Spleen (tissue), 11 donors: ENCODE measurements at regions not wholly inside any gene's neighbourhood (a gene's known extent, or its start where the extent isn't known, plus 50 kb on each side); places are given as distances from the start of the nearest gene placed in this dataset.

ENCODE experiments used
- DNase-seq: peaks from one replicate; pipeline ENCODE4 v3.0.0-alpha.2; 2020
- H3K27ac ChIP-seq, 8 donors: fragments of 200-600 bp; sonication (generic) in 7 of 8; 1 replicate in 4 of 8; 2 replicates in 4 of 8; pipeline versions ENCODE4 v1.5.0 to v1.8.0; 2016 to 2021; ENCODE audit warnings: inconsistent platforms in 4 of 8, mild to moderate bottlenecking in 4 of 8, moderate library complexity in 1 of 8
- H3K27me3 ChIP-seq, 7 donors: fragments of 200-600 bp; sonication (generic) in 6 of 7; replicated peaks in 1 of 7; 1 replicate in 4 of 7; 2 replicates in 3 of 7; pipeline versions ENCODE4 v1.5.0 to v1.8.0; 2016 to 2021; ENCODE audit warnings: inconsistent platforms in 3 of 7, mild to moderate bottlenecking in 1 of 7
- H3K36me3 ChIP-seq, 6 donors: fragments of 200-600 bp; sonication (generic) in 5 of 6; 1 replicate in 4 of 6; 2 replicates in 2 of 6; pipeline versions ENCODE4 v1.5.0 to v1.8.0; 2016 to 2021; ENCODE audit warnings: inconsistent platforms in 2 of 6
- H3K4me1 ChIP-seq, 6 donors: fragments of 200-600 bp; sonication (generic) in 5 of 6; 1 replicate in 3 of 6; 2 replicates in 3 of 6; pipeline versions ENCODE4 v1.5.0 to v1.8.0; 2016 to 2021; ENCODE audit warnings: inconsistent platforms in 3 of 6
- H3K4me3 ChIP-seq, 8 donors: fragments of 200-600 bp; sonication (generic) in 7 of 8; 1 replicate in 4 of 8; 2 replicates in 4 of 8; pipeline versions ENCODE4 v1.5.0 to v1.8.0; 2016 to 2021; ENCODE audit warnings: inconsistent platforms in 4 of 8, mild to moderate bottlenecking in 4 of 8, moderate library complexity in 2 of 8
- H3K9me3 ChIP-seq, 8 donors: fragments of 200-600 bp; sonication (generic) in 7 of 8; 1 replicate in 4 of 8; 2 replicates in 4 of 8; pipeline versions ENCODE4 v1.5.0 to v1.8.0; 2016 to 2021; ENCODE audit warnings: inconsistent platforms in 4 of 8
- CTCF ChIP-seq, 11 experiments: fragments of 200-600 bp in 7 of 11; fragments of 450-650 bp in 4 of 11; sonication (generic) in 4 of 11; IDR thresholded peaks in 8 of 11; conservative IDR thresholded peaks in 3 of 11; 1 replicate in 7 of 11; 2 replicates in 4 of 11; pipeline versions ENCODE4 v1.4.0 to v1.8.0; 2016 to 2021; ENCODE audit warnings: antibody characterized with exemption in 11 of 11, inconsistent platforms in 4 of 11, mild to moderate bottlenecking in 1 of 11
- POLR2A ChIP-seq, 3 donors: fragments of 450-650 bp; IDR thresholded peaks; one replicate each; pipeline ENCODE4 v1.5.1; 2017; ENCODE audit warnings: antibody characterized with exemption in 3 of 3, mild to moderate bottlenecking in 1 of 3
- POLR2AphosphoS5 ChIP-seq, 3 donors: sonication (generic); formaldehyde crosslinking; IDR thresholded peaks; one replicate each; pipeline ENCODE4 v1.5.1; 2017; ENCODE audit warnings: antibody characterized with exemption in 3 of 3
- whole genome bisulfite sequencing, 5 donors: extraction: QIAGEN DNeasy Blood & Tissue Kit in 3 of 5; methylation state at CpG; one replicate each; pipeline versions ENCODE4 v1.1.5 to v1.1.7; 2013 to 2018; 5-methylcytosine and 5-hydroxymethylcytosine counted together
- intact Hi-C: fragments of 100-400 bp; cut with DNase I; formaldehyde crosslinking; loops from one replicate; pipeline ENCODE4 v1.15.0; 2023; ENCODE audit warnings: low total_unique reads
- donor health status: healthy with polysubstance abuse.
- donor health status: DM: no; HTN: no; CAD: no; lungs with moderate emphysema.
- donor health status: DM: no; HTN: no; CAD: no.
- donor health status: Bipolar disorder and iron deficiency.
- donor health status: healthy.
- donor health status: DM: no; HTN: no; CAD: no.
- donor health status: DM: yes; HTN: yes; CAD: no.

- peaks cover 0 to 20% (median 13%) of the 10 kb centered on the region in 8 donors for H3K9me3 ChIP-seq
- no peak overlapping the region for H3K27ac ChIP-seq
- intact Hi-C loops, result no loop called here
- no peaks in the 10 kb centered on the region for H3K4me1 ChIP-seq
- H3K36me3 ChIP-seq, result no peaks in the 10 kb centered on the region
- DNase-seq, result no peak
- peaks cover 0 to 8% (median 0%) of the 10 kb centered on the region in 7 donors for H3K27me3 ChIP-seq
- TF ChIP-seq POLR2A (IDR thresholded peaks at IDR 0.05), result no peak
- WGBS, 5 donors, result 78 to 84% (median 81%) methylated on average over 2 of the region's 2 CpGs
- H3K4me3 ChIP-seq, result no peak overlapping the region
Observed at GRCh38 chr2:136487421-136487820, 277.9 kb upstream of the THSD7B start.

- Histone ChIP-seq H3K36me3 (no peaks in the 10 kb centered on the region), H3K27me3 (peaks cover 0 to 8% (median 0%) of the 10 kb centered on the region in 7 donors), H3K4me1 (no peaks in the 10 kb centered on the region), H3K4me3 (no peak overlapping the region), H3K27ac (no peak overlapping the region), H3K9me3 (peaks cover 0 to 19% (median 13%) of the 10 kb centered on the region in 8 donors)
- 75 to 83% (median 78%) methylated on average over 10 of the region's 10 CpGs for WGBS, 5 donors
- intact Hi-C loops, result no loop called here
- DNase-seq, result no peak
- no peak for TF ChIP-seq CTCF (IDR thresholded peaks at IDR 0.05 in 8 of 11, conservative IDR thresholded peaks at IDR 0.05 in 3 of 11)
- TF ChIP-seq POLR2A (IDR thresholded peaks at IDR 0.05), result no peak
- no peak for TF ChIP-seq POLR2AphosphoS5 (IDR thresholded peaks at IDR 0.05)
Observed at GRCh38 chr2:136486115-136486514, 279.2 kb upstream of the THSD7B start.

GRCh38 chr2:136482966-136483365 lies 282.4 kb upstream of the THSD7B start:
- Histone ChIP-seq H3K27ac (no peak overlapping the region), H3K36me3 (no peaks in the 10 kb centered on the region), H3K27me3 (peaks cover 0 to 8% (median 0%) of the 10 kb centered on the region in 7 donors), H3K9me3 (peaks cover 0 to 26% (median 16%) of the 10 kb centered on the region in 8 donors), H3K4me3 (no peak overlapping the region), H3K4me1 (no peaks in the 10 kb centered on the region)
- intact Hi-C loops, result no loop called here
- DNase-seq, result no peak
- no peak for TF ChIP-seq POLR2A (IDR thresholded peaks at IDR 0.05)
- no peak for TF ChIP-seq CTCF (IDR thresholded peaks at IDR 0.05 in 8 of 11, conservative IDR thresholded peaks at IDR 0.05 in 3 of 11)
- no peak for TF ChIP-seq POLR2AphosphoS5 (IDR thresholded peaks at IDR 0.05)
- WGBS, 5 donors, result 80 to 84% (median 80%) methylated on average over 3 of the region's 3 CpGs

- Histone ChIP-seq H3K27ac (no peak overlapping the region), H3K36me3 (no peaks in the 10 kb centered on the region), H3K4me1 (no peaks in the 10 kb centered on the region), H3K27me3 (peaks cover 0 to 8% (median 0%) of the 10 kb centered on the region in 7 donors), H3K9me3 (peaks cover 0 to 30% (median 20%) of the 10 kb centered on the region in 8 donors), H3K4me3 (no peak overlapping the region)
- TF ChIP-seq POLR2AphosphoS5 (IDR thresholded peaks at IDR 0.05) (no peak), CTCF (IDR thresholded peaks at IDR 0.05 in 8 of 11, conservative IDR thresholded peaks at IDR 0.05 in 3 of 11) (no peak), POLR2A (IDR thresholded peaks at IDR 0.05) (no peak)
- WGBS, 5 donors, result 87 to 95% (median 93%) methylated on average over 2 of the region's 2 CpGs
- DNase-seq, result no peak
- intact Hi-C loops, result no loop called here
Observed at GRCh38 chr2:136482006-136482405, 283.3 kb upstream of the THSD7B start.

GRCh38 chr2:136479696-136480095 lies 285.6 kb upstream of the THSD7B start:
- Histone ChIP-seq H3K4me3 (no peak overlapping the region), H3K4me1 (no peaks in the 10 kb centered on the region), H3K36me3 (no peaks in the 10 kb centered on the region), H3K27ac (no peak overlapping the region), H3K9me3 (peaks cover 0 to 30% (median 20%) of the 10 kb centered on the region in 8 donors), H3K27me3 (peaks cover 0 to 8% (median 0%) of the 10 kb centered on the region in 7 donors)
- DNase-seq, result no peak
- 57 to 94% (median 77%) methylated on average over 1 to 2 of the region's 2 CpGs for WGBS, 5 donors
- TF ChIP-seq CTCF (IDR thresholded peaks at IDR 0.05 in 8 of 11, conservative IDR thresholded peaks at IDR 0.05 in 3 of 11) (no peak), POLR2AphosphoS5 (IDR thresholded peaks at IDR 0.05) (no peak), POLR2A (IDR thresholded peaks at IDR 0.05) (no peak)
- intact Hi-C loops, result no loop called here
